ENCODE measurements at regions not wholly inside any gene's neighbourhood (a gene's known extent, or its start where the extent isn't known, plus 50 kb on each side); places are given as distances from the start of the nearest gene placed in this dataset.

GRCh38 chr20:52747845-52748284 is 224.3 kb upstream of the TSHZ2 start:
- Histone ChIP-seq H3K79me2 (ENCODE audit: control insufficient read depth in 1 of 2, insufficient read depth in 2 of 2, low read length in 2 of 2) (no peaks in the 10 kb centered on the region), H2BK15ac (ENCODE audit: low read length) (no peak overlapping the region), H3K4me3 (ENCODE audit: extremely low read depth in 1 of 4, insufficient read depth in 2 of 4, low read depth in 3 of 4, low read length in 4 of 4) (no peak overlapping the region), H2BK120ac (replicated peaks; ENCODE audit: low read depth, low read length) (no peak overlapping the region), H3K18ac (ENCODE audit: extremely low read depth, low read length) (no peak overlapping the region), H3K14ac (ENCODE audit: insufficient read length) (no peak overlapping the region), H2BK20ac (ENCODE audit: low read length) (no peak overlapping the region), H3K9me3 (ENCODE audit: insufficient read depth in 2 of 2, low read depth in 1 of 2, low read length in 1 of 2) (no peaks in the 10 kb centered on the region), H4K5ac (ENCODE audit: insufficient read length, low read depth, low read length) (no peak overlapping the region), H3K4ac (replicated peaks; ENCODE audit: insufficient read length, low read depth, low read length) (no peak overlapping the region), H3K23ac (ENCODE audit: insufficient read length) (no peak overlapping the region), H3K23me2 (ENCODE audit: low read depth, low read length) (no peaks in the 10 kb centered on the region), H3K27ac (ENCODE audit: low read depth, low read length) (no peak overlapping the region), H2BK12ac (ENCODE audit: low read depth, low read length) (no peak overlapping the region), H4K8ac (ENCODE audit: extremely low read depth, insufficient read depth, low read length) (no peak overlapping the region), H4K91ac (replicated peaks; ENCODE audit: insufficient read length, low read length) (no peak overlapping the region), H3K4me2 (ENCODE audit: insufficient read depth in 1 of 2, low read depth in 2 of 2, low read length in 2 of 2) (no peak overlapping the region), H4K20me1 (replicated peaks in 1 of 2; ENCODE audit: control insufficient read depth in 1 of 2, insufficient read depth in 2 of 2, low read length in 2 of 2) (no peaks in the 10 kb centered on the region), H2AK5ac (ENCODE audit: low read depth, low read length) (no peak overlapping the region), H2AFZ (ENCODE audit: low read length) (peak overlapping the region; percentile 66), H3K9ac (replicated peaks in 1 of 4; ENCODE audit: extremely low read depth in 1 of 4, low read depth in 3 of 4, low read length in 3 of 4) (no peak overlapping the region), H3K56ac (replicated peaks; ENCODE audit: insufficient read length, low read depth, low read length) (no peak overlapping the region), H3K4me1 (replicated peaks in 1 of 4; ENCODE audit: control insufficient read depth in 3 of 4, insufficient read depth in 4 of 4, low read length in 3 of 4) (peaks cover 0 to 3% (median 0%) of the 10 kb centered on the region in 4 experiments; a peak in 1 of 7 replicates), H3K36me3 (ENCODE audit: control insufficient read depth in 2 of 4, insufficient read depth in 4 of 4, low read length in 3 of 4) (no peaks in the 10 kb centered on the region), H3K79me1 (ENCODE audit: low read depth, low read length) (no peaks in the 10 kb centered on the region), H2BK5ac (ENCODE audit: low read depth, low read length) (no peak overlapping the region), H3K27me3 (replicated peaks in 1 of 4; ENCODE audit: control insufficient read depth in 3 of 4, extremely low read depth in 1 of 4, insufficient read depth in 3 of 4, low read length in 3 of 4) (no peaks in the 10 kb centered on the region)
- 78% methylated on average over 8 of the region's 8 CpGs; no CpG with 5 or more reads in 1 of the 2 experiments for WGBS, 2 experiments (ENCODE audit: extremely low coverage in 1 of 2, insufficient coverage in 1 of 2, insufficient read length in 1 of 2, insufficient replicate concordance in 2 of 2, low coverage in 1 of 2, low lambda C conversion rate in 2 of 2, missing lambda C conversion rate in 1 of 2)
- ChIA-PET CTCF (ENCODE audit: partially characterized antibody) (interaction anchor here (0.6 to 2.0 kb wide), 9 partner anchors 9 to 799 kb away, joined by 3 to 7 read pairs (median 4); no protein-coding TSS in a partner anchor), POLR2A (ENCODE audit: partially characterized antibody) (no interaction called here)
- no peak for DNase-seq (ENCODE audit: low read depth in 1 of 2, low spot score in 2 of 2)
- peak; percentile 87 for FAIRE-seq
- peak; percentile 7 to 64 (median 20); a peak in 3 of 4 replicates for TF ChIP-seq CTCF (IDR thresholded peaks at IDR 0.05; ENCODE audit: control extremely low read depth in 1 of 3, insufficient read depth in 1 of 3, low read depth in 1 of 3, low read length in 3 of 3)

Measured in H1 (cell line).